Ishikawa (cell line): ENCODE measurements at regions not wholly inside any gene's neighbourhood (a gene's known extent, or its start where the extent isn't known, plus 50 kb on each side); places are given as distances from the start of the nearest gene placed in this dataset.

Experiments
- CEBPB ChIP-seq: IDR thresholded peaks from 2 replicates; pipeline ENCODE4 v1.6.1; 2012
- EP300 ChIP-seq: IDR thresholded peaks from 2 replicates; pipeline ENCODE4 v1.6.1; 2012; ENCODE audit warnings: borderline replicate concordance
- NFIC ChIP-seq: IDR thresholded peaks from 2 replicates; pipeline ENCODE4 v1.6.1; 2012
- YY1 ChIP-seq: IDR thresholded peaks from 2 replicates; pipeline ENCODE4 v1.6.1; 2012; ENCODE audit warnings: low read depth
- TF ChIP-seq, protein P1 (sequence below): IDR thresholded peaks from 2 replicates; pipeline ENCODE4 v1.6.1; 2012; ENCODE audit warnings: low read depth, mild to moderate bottlenecking

GRCh38 chr3:177317247-177317646 is 120.0 kb upstream of the TBL1XR1 start:
- TF ChIP-seq YY1 (no peak), CEBPB (no peak), EP300 (no peak), NFIC (no peak)
- TF ChIP-seq, protein P1, sequence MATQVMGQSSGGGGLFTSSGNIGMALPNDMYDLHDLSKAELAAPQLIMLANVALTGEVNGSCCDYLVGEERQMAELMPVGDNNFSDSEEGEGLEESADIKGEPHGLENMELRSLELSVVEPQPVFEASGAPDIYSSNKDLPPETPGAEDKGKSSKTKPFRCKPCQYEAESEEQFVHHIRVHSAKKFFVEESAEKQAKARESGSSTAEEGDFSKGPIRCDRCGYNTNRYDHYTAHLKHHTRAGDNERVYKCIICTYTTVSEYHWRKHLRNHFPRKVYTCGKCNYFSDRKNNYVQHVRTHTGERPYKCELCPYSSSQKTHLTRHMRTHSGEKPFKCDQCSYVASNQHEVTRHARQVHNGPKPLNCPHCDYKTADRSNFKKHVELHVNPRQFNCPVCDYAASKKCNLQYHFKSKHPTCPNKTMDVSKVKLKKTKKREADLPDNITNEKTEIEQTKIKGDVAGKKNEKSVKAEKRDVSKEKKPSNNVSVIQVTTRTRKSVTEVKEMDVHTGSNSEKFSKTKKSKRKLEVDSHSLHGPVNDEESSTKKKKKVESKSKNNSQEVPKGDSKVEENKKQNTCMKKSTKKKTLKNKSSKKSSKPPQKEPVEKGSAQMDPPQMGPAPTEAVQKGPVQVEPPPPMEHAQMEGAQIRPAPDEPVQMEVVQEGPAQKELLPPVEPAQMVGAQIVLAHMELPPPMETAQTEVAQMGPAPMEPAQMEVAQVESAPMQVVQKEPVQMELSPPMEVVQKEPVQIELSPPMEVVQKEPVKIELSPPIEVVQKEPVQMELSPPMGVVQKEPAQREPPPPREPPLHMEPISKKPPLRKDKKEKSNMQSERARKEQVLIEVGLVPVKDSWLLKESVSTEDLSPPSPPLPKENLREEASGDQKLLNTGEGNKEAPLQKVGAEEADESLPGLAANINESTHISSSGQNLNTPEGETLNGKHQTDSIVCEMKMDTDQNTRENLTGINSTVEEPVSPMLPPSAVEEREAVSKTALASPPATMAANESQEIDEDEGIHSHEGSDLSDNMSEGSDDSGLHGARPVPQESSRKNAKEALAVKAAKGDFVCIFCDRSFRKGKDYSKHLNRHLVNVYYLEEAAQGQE: no peak
